Activated CD4-positive, alpha-beta memory T cell treated with anti-CD3 and anti-CD28 coated beads for 36 hours (primary cell): ENCODE measurements at regions not wholly inside any gene's neighbourhood (a gene's known extent, or its start where the extent isn't known, plus 50 kb on each side); places are given as distances from the start of the nearest gene placed in this dataset.

Experiments used
- CTCF ChIA-PET: fragments of 350-600 bp; sonication (Branson Sonifier 250); formaldehyde crosslinking; loops from one replicate; lab custom pipeline; 2021; ENCODE audit warnings: antibody characterized with exemption, inconsistent platforms; lab: Charles Lee
- POLR2A ChIA-PET: fragments of 350-600 bp; sonication (Branson Sonifier 250); formaldehyde crosslinking; loops from one replicate; lab custom pipeline; 2021; ENCODE audit warnings: antibody characterized with exemption; lab: Charles Lee
- DNase-seq: peaks from one replicate; pipeline ENCODE4 v3.0.0-alpha.2; 2020
- H3K27ac Mint-ChIP-seq: one replicate; pipeline ENCODE4 v1.8.0; 2021; ENCODE audit warnings: mixed read lengths
- H3K27me3 Mint-ChIP-seq: one replicate; pipeline ENCODE4 v1.8.0; 2021; ENCODE audit warnings: mixed read lengths
- H3K36me3 Mint-ChIP-seq: one replicate; pipeline ENCODE4 v1.8.0; 2021; ENCODE audit warnings: mixed read lengths
- H3K4me1 Mint-ChIP-seq: one replicate; pipeline ENCODE4 v1.8.0; 2021; ENCODE audit warnings: low read depth, mixed read lengths
- H3K4me3 Mint-ChIP-seq: one replicate; pipeline ENCODE4 v1.8.0; 2021; ENCODE audit warnings: mild to moderate bottlenecking, mixed read lengths
- H3K9me3 Mint-ChIP-seq: one replicate; pipeline ENCODE4 v1.8.0; 2021; ENCODE audit warnings: mixed read lengths
- intact Hi-C: fragments of 100-400 bp; cut with micrococcal nuclease; formaldehyde crosslinking; loops from one replicate; pipeline ENCODE4 v1.15.1; 2023

DNA sequence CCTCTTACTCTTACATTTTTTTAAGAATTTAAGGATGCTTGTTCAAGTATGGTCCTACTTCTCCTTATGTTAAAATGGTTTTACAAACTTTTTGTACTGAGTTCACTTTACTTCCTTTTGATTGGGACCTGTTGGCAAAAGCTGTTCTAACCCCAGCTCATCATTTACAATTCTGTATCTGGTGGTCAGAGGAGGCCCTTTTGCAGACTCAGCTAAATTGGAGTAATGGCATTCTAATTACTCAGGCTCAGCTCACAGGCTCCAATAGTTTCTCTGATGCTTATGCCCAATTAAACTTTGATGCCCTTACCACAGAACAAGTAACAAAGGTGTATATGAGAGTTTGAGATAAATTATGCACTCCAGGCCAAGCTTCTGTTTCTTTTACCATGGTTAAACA is 1632.0 kb downstream of the UQCRFS1 start:
- Mint-ChIP-seq H3K4me1 (no peaks in the 10 kb centered on the region), H3K36me3 (no peaks in the 10 kb centered on the region), H3K4me3 (no peak overlapping the region), H3K27ac (no peak overlapping the region), H3K27me3 (no peaks in the 10 kb centered on the region), H3K9me3 (peaks cover 56% of the 10 kb centered on the region)
- intact Hi-C loops, result no loop called here
- DNase-seq, result no peak
- ChIA-PET CTCF (no interaction called here), POLR2A (no interaction called here)
